ENCODE measurements at regions not wholly inside any gene's neighbourhood (a gene's known extent, or its start where the extent isn't known, plus 50 kb on each side); places are given as distances from the start of the nearest gene placed in this dataset.

DNA sequence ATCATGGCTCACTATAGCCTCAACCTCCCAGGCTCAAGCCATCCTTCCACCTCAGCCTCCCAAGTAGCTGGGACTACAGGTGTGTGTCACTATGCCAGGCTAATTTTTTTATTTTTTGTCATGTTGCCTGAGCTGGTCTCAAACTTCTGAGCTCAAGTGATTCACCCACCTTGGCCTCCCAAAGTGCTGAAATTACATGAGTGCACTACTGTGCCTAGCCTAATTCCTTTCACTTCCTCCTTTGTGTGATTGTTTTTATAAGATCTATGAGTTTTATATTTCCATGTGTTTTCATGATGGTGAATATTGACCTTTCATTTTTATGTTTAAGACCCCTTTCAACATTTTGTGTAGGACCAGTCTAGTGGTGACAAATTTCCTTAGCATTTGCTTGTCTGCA lies 55.2 kb upstream of the IL12B start:
- no peak for DNase-seq (ENCODE audit: low read depth, low spot score)

DNA sequence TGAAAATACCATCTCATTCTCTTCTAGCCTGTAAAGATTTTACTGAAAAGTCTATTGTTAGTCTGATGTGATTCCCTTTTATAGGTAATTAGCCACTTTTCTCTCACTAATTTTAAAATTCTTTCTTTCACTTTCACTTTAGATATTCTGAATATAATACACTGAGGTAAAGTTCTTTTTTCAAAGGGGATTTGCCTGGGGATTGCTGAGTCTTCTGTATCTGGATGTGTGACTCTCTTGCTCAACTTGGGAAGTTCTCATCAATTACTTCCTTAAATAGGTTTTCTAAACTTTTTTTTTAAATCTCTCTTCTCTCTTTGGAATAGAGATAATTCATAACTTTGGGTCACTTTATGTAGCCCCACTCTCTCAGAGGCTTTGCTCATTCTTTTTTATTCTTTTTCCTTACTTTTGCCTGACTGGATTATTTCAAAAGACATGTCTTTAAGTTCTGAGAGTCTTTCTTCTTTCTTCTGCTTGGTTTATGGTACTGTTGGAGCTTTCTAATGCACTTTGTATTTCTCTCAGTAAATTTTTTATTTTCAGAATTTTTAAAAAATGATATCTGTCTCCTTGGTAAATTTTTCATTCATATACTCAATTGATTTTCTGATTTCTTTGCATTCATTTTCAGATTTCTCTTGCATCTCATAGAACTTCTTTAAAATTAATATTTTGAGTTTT lies 55.9 kb upstream of the IL12B start:
- no peak for DNase-seq (ENCODE audit: low read depth, low spot score)

DNA sequence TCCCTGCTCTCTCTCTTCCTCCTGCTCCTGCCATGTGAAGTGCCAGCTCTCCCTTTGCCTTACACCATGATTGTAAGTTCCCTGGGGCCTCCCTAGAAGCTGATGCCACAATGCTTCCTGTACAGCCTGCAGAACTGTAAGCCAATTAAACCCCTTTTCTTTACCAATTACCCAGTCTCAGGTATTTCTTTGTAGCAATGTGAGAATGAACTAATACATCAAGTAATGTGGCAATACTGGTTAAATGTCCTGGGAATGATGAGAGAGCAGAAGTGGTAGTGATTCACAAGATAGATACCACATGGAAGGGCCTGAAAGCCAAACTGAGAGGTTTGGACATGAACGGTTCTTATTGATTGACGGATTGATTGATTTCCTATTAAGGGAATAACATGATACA lies 62.6 kb upstream of the IL12B start:
- DNase-seq (ENCODE audit: low read depth, low spot score), result no peak

DNA sequence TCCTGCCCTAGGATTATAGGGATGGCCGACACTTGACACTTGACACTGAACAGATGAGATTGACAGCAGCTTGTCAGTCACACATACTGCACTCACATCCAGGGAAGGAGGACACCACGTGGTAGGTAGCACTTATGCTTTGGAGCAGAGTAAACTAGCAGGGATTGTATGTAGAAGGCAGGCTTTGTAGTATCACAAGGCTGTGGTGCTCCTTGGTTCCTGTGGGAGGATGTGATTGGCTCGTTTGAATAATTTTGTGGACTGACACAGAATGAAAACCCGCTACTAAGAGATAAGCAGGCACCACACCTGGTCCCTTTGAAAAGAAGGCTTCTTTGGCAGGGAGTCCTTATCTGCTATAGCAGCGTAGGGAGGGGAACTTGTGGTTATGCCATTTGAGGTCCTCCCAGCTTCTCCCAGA lies 63.6 kb upstream of the IL12B start:
- no peak for DNase-seq (ENCODE audit: low read depth, low spot score)

DNA sequence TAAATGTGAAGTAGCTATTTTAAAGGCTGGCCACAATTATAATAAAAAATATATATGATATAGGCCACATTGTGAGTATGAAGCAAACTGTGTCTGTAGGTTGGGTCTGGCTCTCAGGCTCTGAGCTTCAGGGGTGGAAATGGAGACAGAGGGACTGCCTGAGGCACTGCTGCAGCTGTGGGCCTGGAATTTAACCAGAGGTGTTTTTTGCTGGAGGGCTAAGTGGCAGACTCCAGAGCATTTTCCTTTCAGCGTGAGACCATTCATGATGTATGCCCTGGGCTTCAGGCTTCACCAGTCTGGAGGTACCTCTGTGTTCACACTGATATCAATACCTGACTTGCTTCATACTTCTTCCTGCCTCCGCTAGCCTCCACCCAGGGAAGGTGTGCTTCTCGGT lies 64.9 kb upstream of the IL12B start:
- DNase-seq (ENCODE audit: low read depth, low spot score), result no peak

DNA sequence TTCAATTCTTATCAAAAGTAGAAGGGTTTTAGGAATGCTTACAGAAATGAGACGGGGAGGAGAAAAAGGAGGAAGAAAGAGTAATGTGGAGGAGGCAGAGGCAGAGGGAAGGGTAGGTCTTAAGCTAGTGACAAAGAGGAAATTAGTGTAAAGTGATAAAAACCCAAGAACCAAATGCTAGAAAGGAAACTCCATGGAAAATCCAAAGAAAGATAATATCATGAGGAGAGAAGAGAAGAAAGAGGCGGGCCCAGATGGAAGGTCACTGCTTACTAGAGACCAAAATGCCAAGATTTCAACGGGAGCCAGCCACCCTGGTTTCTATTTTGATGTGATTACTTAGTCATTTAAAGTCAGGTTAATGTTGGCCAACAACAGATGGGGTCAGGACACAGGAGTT lies 68.6 kb upstream of the IL12B start:
- DNase-seq (ENCODE audit: low read depth, low spot score), result no peak

DNA sequence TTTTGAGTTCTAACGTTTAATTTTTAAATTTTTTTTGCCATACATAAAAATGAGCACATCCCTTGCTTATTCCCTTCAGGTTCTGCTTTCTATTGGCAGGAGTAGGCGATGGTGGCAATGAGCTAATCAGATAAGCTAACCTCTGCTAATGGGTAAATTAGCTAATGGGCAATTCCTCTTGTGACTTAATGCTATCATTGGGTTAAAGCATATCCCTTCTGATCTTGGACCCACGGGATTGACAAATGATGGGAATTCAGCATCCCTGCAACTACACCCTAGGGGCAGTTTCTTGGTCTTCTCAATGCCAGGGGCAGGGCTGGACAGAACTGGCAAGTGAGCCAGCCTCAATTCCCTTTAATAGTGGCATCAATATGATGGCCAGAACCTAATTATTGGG lies 70.2 kb upstream of the IL12B start:
- no peak for DNase-seq (ENCODE audit: low read depth, low spot score)

DNA sequence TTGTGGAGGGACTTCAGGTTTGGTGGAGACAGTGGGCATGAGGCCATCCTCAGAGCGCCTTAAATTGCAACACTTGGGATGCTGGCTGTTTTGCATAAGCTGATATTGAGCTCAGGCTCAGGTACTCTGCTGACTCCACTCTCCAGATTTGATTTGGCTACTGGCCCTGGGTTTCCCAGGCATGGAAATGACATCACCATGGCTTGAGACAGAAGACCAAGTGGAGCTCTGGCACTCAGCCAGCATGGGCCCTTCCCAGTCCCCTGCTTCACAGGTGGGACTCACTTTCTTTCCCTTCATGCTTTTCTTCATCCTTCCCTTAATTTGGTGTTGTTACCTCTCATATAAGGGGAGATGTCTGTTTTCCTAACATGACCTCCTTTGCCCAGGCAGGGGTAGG lies 72.0 kb upstream of the IL12B start:
- DNase-seq (ENCODE audit: low read depth, low spot score), result no peak

DNA sequence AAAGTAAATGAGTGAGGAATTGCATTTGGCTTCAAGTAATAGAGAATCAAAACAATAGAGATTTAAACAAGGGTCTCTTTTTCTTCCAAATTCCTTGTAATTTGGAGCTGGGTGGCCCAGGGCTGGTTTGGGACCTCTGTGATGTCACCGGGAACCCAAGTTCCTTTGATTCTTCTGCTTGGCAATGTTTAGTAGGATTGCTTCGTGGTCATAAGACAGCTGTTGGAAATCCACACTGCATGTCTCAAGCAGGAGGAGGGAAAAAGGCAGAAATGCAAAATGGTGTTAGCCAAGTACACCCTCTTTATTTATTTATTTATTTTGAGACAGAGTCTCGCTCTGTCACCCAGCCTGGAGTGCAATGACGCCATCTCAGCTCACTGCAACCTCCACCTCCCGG lies 72.6 kb upstream of the IL12B start:
- DNase-seq (ENCODE audit: low read depth, low spot score), result no peak

DNA sequence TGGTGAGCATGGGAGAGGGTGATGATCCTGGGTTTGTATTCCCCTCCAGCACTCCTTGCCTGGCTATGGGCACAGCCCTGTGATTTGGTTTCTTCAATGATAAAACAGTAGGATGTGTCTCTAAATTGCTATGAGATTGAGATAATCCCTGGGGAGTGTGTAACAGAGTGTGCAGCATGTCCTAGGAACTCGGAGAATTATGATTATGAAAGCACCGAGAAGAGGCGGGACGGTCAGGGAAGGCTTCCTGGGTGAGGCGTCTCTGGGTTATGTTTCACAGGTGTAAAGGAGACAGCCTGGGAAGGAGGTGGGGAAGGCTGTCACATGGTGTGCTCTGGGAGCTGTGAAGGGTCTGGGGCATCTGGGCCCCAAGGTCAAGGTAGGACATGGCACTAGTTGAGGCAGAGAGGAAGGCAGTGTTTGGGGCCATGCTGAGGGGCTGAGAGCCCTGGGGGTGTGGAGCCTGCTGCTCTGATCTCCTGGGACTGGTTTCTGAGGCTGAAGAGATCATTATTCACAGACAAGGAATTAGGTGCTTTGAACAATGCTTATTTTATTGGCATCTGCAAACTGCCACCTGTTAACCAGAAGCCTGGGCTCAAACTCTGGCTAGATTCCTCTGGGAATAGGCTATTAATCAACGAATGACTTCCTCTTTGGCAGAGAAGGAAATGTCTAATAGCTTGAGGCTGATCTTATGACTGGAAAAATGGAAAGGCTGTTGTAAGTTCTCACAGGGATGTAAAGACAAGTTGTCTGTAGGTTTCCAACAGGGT lies 73.8 kb upstream of the IL12B start:
- no peak for DNase-seq (ENCODE audit: low read depth, low spot score)

DNA sequence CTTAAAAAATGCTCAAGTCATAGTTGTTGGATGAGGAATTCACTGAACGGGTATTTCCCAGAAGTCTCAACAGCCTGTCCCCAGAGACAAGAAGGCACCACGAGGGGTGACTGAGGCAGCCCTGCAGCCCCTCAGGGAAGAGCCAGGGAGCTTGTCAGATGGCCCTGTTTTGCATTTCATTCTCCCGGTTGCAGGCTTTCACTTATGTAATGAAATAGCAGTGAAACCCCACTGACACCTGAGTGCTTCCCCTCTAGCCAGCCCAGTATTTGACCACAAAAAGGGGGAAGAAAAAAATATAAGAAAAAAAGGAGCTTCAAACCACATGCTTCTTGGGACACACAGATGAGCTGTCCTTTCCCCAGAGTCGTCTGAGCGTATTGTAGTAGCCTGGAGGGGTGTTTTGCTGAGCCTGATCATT lies 75.3 kb upstream of the IL12B start:
- no peak for DNase-seq (ENCODE audit: low read depth, low spot score)

DNA sequence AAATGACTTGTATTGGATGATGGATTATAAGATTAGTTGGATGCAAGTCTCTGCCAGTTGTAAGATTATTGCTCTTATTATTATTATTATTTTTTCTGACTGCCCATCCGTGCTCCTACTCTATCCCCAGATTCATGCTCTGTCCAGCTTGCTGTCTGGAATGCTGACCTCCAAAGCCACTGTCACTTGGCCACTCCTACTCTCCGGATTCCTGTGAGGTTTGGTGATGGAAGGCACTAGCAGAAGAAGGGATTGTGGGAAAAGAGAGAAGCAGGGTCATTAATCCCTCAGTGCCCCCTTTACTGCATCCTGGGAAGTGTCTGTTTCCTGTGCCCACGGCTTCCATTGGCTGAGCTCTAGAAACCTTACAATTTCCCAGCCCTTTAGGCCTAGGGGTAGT lies 76.3 kb upstream of the IL12B start:
- no peak for DNase-seq (ENCODE audit: low read depth, low spot score)

DNA sequence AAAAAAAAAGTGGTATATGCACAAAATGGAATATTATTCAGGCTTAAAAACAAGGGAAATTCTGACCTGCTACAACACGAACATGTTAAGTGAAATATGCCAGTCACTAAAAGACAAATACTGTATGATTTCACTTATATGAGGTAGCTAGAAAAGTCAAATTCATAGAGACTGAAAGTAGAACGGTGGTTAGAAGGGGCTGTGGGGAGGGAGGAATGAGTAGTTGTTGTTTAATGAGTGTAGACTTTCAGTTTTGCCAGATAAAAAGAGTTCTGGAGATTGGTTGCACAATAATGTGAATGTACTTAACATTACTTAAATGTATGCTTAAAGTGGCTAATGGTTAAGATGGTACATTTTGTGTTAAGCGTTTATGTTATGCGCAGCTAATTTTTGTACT lies 79.5 kb upstream of the IL12B start:
- DNase-seq (ENCODE audit: low read depth, low spot score), result no peak

DNA sequence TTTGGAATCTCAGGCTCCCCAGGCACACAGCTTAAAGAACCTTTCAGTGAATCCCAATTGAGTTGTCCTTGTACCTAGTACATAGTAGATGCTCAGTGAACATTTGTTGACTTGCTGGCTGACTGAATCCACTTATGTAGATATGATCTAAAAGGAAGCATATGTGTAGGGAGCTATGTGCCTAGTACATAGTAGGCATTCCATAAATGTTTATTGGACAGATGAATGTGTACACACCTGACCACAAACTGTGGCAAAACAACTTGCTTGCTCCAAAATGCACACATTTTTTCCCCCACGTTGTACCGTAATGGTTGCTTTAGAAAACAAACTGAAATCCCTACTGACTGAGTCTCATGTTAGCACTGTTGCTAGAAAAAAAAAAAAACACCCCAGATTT lies 80.2 kb upstream of the IL12B start:
- no peak for DNase-seq (ENCODE audit: low read depth, low spot score)

DNA sequence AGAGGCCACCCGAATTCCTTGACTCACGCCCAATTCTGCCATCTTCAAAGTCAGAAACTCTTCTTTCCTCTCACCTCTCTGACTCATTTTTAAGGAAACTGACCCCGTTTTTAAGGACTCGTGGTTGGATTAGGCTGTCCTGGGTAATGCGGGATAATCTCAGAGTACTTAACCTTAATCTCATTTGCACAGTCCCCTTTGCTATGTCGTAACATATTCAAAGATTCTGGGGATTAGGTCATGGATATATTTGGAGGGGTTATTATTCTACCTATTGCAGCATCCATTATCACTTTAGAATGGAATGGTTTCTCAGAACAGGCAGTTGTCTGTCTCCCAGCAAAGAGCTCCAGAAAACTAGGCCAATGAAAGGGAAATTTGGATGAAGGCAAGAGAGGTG lies 80.8 kb upstream of the IL12B start:
- no peak for DNase-seq (ENCODE audit: low read depth, low spot score)

DNA sequence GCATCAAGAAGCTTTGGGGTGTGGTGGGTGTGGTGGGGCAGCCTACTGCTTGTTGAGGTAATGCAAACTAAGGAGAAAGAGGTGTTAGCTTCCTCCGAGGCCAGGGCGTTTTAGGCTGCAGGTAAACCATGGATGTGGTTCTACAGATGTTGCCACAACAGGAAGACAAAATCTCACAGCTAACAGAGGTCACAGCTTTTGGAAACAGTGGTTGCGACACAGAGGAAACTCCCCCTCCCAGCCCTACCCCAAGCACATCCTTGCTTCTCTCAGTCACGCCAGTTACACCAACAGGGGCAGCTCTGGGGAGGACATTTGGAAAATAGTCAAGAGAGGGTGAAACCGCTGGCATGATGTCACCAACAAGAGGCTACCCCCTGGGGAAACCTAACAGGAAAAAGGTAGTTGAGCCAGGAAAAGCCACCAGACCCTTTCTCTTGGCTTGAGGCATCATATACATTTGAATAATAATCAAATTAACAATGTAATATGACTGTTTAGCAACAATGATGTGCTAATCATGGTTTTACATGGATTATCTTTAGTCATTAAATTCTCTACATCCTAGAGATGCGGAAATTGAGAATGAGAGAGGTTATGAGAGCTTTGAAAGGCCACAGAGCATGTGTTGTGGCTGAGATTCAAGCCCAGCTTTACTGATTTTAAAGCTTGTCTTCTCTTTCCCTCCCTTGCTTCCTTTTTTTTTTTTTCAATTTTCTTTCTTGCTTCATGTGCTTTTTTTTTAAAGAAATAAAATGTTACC lies 82.2 kb upstream of the IL12B start:
- DNase-seq (ENCODE audit: low read depth, low spot score), result no peak

DNA sequence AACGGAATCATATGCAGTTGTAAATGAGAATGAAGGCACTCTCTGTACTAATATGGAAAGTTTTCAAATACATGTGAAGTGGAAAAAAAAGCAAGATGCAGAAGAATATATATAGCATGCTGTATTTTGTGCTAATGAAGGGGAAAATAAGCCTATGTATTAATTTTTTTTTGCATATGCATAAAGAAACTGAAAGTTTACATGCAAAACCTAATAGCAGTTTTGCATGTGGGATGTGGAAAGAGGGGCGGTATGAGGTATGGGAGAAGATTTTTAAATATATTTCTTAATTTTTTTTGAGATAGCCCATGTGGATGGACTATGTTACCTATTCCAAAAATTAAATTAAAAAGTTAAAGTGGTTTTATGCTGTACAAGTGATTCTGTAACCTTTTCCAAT lies 83.7 kb upstream of the IL12B start:
- no peak for DNase-seq (ENCODE audit: low read depth, low spot score)

DNA sequence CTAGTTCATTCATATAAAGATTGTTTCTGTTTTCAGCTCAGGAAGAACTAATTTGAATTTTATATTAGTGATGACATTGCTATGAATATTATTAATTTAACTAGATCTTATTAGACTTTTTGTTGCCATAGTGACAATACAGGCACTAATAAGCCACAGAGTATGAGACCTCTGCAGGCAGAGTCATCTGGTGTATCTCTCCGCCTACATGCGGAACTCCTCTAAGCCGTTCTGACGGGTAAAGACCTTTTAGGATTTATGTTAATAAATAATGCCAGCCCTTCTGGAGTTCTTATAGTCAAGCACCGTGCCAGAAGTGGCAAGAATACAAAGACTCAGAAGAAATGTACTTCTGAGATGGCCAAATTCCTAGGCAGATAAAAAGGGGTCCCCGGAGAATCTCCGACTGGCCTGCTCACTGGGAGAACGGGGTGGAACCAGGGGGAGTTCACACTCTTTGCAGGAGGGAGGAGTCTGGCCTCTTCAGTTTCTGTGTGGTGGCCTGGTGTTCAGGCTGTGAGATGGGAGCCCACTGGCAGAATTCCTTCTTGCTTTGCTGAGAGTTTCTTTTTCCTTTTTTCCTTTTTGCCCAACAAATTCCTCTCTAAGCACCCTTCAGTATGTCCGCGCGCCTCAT lies 85.1 kb upstream of the IL12B start:
- DNase-seq (ENCODE audit: low read depth, low spot score), result no peak

DNA sequence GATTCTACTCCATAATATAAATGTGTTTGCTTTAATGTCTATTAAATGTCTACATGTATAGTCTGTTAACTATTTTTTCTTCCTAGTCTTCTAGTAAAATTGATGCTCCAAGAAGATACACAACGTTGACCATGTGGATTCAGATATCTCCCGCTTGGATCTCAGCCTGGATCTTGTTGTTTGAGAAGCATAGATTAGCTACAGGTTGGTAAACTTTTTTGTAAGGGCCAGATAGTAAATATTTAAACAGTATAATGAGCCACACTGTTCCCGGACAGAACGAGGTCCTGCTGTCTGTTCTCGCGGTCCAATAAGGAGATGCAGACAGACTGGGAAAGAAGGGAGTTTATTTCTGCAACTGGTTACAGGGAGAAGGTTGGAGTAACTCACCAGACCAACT lies 86.2 kb upstream of the IL12B start:
- DNase-seq (ENCODE audit: low read depth, low spot score), result no peak

DNA sequence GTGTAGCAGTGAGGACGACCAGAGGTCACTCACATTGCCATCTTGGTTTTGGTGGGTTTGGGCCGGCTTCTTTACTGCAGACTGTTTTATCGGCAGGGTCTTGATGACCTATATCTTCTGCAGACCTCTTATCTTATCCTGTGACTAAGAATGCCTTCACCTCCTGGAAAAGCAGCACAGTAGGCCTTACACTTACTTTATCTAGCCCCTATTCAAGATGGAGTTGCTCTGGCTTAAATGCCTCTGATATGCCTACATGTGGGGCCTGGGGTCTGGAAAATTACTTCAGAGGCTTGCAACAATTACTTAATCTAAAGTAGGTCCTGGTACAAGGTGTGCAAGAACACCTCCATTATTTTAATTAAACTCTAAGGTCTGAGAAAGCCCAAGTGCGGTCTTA lies 86.9 kb upstream of the IL12B start:
- DNase-seq (ENCODE audit: low read depth, low spot score), result no peak

DNA sequence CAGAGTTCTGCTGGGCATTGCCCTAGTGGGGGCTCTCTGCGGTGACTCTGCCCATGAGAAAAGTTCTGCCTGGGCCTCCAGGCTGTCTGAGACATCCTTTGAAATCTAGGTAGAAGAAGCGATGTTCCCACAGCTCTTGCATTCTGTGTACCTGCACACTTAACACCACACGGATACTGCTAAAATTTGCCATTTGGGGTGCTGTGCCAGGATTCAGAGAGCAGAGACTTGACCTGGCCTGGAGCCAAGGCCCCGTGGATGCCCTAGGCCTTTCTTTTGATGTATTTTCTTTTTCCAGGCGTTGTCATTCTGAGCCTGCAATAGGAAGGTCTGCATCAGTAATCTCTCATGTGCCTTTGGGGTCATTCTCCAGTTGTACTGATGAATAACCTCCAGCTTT lies 89.3 kb upstream of the IL12B start:
- no peak for DNase-seq (ENCODE audit: low read depth, low spot score)

DNA sequence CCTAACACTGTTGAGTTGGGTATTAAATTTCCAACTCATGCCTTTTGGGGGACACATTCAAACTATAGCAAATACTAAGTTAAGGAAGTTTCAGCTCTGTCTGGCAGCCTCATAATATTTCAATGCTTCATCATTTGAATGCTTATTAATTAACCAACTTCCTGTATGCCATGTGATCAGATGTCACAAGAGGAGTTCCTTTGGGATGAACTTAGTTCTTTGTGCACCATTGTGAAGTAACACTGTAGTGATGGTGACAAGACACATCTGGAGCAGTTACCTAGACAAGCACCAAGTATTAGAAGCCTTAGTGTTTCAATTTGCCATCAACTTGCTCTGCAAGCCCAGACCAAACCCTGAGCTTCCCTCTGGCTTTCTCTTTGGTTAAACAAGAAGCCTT lies 90.7 kb upstream of the IL12B start:
- DNase-seq (ENCODE audit: low read depth, low spot score), result no peak
